ENCODE measurements at regions not wholly inside any gene's neighbourhood (a gene's known extent, or its start where the extent isn't known, plus 50 kb on each side); places are given as distances from the start of the nearest gene placed in this dataset.

DNA sequence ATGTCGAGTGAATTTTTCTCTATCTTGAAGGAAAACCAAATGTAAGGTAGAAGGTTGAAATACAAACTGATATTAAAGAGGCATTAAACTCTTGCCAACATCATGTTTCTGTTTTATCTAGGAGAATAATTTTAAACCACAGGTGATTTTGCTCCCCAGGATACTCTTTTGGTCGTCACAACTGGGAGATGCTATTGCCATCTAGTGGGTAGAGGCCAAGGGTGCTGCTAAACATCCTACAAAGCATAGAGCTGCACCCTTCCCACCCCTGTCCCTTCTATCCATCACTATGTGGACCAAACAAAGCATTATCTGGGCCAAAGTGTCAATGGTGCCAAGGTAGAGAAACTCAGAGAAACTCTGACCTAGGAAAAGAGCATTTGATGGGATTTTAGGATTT, 154.6 kb upstream of the MAGEB2 start:
- H3K4me3 ChIP-seq, result no peak overlapping the region

DNA sequence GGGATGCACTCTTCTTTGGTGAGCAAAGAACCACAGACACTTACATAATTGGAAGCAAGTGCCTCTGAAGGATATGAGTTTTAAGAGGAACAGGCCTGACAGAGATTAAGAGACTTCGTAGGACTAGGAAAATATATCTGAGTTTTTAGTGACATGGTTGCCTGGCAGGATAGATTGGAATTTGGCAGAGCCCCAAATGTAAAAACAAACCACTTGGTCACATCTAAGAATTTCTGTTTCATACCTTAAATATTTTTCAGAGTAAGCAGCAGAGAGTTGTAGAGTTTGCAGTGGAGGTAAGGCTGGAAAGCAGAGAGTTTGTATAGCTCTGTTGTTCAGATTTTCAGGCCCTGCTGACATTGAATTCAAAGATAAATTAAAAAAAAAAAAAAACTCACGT, 150.1 kb upstream of the MAGEB2 start:
- H3K27me3 ChIP-seq, result no peaks in the 10 kb centered on the region
- TF ChIP-seq, protein P1, sequence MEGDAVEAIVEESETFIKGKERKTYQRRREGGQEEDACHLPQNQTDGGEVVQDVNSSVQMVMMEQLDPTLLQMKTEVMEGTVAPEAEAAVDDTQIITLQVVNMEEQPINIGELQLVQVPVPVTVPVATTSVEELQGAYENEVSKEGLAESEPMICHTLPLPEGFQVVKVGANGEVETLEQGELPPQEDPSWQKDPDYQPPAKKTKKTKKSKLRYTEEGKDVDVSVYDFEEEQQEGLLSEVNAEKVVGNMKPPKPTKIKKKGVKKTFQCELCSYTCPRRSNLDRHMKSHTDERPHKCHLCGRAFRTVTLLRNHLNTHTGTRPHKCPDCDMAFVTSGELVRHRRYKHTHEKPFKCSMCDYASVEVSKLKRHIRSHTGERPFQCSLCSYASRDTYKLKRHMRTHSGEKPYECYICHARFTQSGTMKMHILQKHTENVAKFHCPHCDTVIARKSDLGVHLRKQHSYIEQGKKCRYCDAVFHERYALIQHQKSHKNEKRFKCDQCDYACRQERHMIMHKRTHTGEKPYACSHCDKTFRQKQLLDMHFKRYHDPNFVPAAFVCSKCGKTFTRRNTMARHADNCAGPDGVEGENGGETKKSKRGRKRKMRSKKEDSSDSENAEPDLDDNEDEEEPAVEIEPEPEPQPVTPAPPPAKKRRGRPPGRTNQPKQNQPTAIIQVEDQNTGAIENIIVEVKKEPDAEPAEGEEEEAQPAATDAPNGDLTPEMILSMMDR (IDR thresholded peaks at IDR 0.05), result no peak
- no peaks in the 10 kb centered on the region for H3K9me3 ChIP-seq
- no peaks in the 10 kb centered on the region for H3K4me1 ChIP-seq
- ATAC-seq (no peak), DNase-seq (no peak)
- no peak overlapping the region for H3K27ac ChIP-seq
- intact Hi-C loops (cut with DNase I), result no loop called here
- no peak overlapping the region for H3K4me3 ChIP-seq
- no peaks in the 10 kb centered on the region for H3K36me3 ChIP-seq

More for the DNA sequence above, 154.6 kb upstream of the MAGEB2 start:
- H3K27me3 ChIP-seq, result no peaks in the 10 kb centered on the region
- TF ChIP-seq, protein P1 (IDR thresholded peaks at IDR 0.05), result peak in 1 of 2 donors; percentile 12
- DNase-seq (peak in 1 of 4 donors; percentile 0), ATAC-seq (no peak)
- H3K36me3 ChIP-seq, result no peaks in the 10 kb centered on the region
- intact Hi-C loops (cut with DNase I), result no loop called here
- H3K27ac ChIP-seq, result no peak overlapping the region
- no peaks in the 10 kb centered on the region for H3K4me1 ChIP-seq
- no peaks in the 10 kb centered on the region for H3K9me3 ChIP-seq

DNA sequence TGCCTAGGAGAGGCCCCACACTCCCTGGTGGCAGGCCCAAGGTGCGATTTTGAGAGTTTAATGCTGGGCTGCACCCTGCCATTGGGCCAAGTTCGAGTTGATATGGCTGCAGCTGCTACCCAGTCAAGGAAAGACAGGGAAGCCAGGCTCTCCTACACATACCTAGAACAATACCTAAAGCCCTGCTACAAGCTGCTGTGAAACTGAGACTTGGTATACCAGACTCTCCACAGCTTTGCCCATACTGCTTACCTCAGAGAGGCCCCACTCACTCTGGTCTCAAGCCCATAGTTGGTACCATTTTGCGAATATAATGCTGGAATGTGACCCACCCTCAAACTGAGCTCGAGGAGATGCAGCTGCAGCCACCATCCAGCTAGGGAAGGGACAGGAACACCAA, 147.7 kb upstream of the MAGEB2 start:
- Histone ChIP-seq H3K4me3 (no peak overlapping the region), H3K9me3 (no peaks in the 10 kb centered on the region), H3K27me3 (no peaks in the 10 kb centered on the region), H3K36me3 (no peaks in the 10 kb centered on the region), H3K4me1 (no peaks in the 10 kb centered on the region), H3K27ac (no peak overlapping the region)
- ATAC-seq (no peak), DNase-seq (no peak)
- TF ChIP-seq, protein P1 (IDR thresholded peaks at IDR 0.05), result no peak
- intact Hi-C loops (cut with DNase I), result no loop called here

DNA sequence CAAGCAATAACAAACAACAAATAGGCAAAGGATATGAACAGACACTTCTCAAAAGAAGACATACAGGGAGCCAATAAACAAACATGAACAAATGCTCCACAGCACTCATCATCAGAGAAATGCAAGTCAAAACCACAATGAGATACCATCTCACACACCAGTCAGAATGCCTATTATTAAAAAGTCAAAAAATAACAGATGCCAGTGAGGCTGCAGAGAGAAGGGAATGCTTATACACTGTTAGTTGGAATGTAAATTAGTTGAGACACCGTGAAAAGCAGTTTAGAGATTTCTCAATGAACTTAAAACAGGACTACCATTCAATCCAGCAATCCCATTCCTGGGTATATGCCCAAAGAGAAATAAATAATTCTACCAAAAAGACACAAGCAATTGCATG, 129.8 kb upstream of the MAGEB2 start:
- no peak for ATAC-seq

DNA sequence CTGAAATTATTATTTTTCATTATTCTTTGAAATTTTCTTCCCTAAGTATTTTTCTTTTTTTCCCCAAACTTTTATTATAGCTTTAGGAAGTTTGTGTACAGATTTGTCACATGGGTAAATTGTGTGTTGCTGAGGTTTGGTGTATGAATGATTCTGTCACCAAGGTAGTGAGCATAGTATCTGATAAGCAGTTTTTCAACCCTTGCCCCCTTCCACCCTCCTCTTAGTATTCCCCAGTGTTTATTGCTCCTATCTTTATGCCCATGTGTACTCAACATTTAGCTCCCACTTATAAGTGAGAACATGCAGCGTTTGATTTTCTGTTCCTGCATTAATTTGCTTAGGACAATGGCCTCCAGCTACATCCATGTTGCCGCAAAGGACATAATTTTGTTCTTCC, 103.9 kb upstream of the MAGEB2 start:
- Histone ChIP-seq H3K36me3 (no peaks in the 10 kb centered on the region), H3K27me3 (no peaks in the 10 kb centered on the region), H3K4me1 (no peaks in the 10 kb centered on the region), H3K27ac (no peak overlapping the region), H3K9me3 (no peaks in the 10 kb centered on the region), H3K4me3 (no peak overlapping the region)
- intact Hi-C loops (cut with DNase I), result no loop called here
- TF ChIP-seq, protein P1 (IDR thresholded peaks at IDR 0.05), result no peak
- ATAC-seq (no peak), DNase-seq (no peak)

More for the DNA sequence above, 129.8 kb upstream of the MAGEB2 start:
- Histone ChIP-seq H3K27me3 (no peaks in the 10 kb centered on the region), H3K27ac (no peak overlapping the region), H3K9me3 (no peaks in the 10 kb centered on the region), H3K36me3 (no peaks in the 10 kb centered on the region), H3K4me1 (no peaks in the 10 kb centered on the region), H3K4me3 (no peak overlapping the region)
- TF ChIP-seq, protein P1 (IDR thresholded peaks at IDR 0.05), result no peak
- DNase-seq, result no peak
- intact Hi-C loops (cut with DNase I), result no loop called here

All from left lung (tissue), 4 donors.